Prostate gland (tissue), 2 donors: ENCODE measurements at regions not wholly inside any gene's neighbourhood (a gene's known extent, or its start where the extent isn't known, plus 50 kb on each side); places are given as distances from the start of the nearest gene placed in this dataset.
A peak's percentile ranks its signal among the peaks of the same experiment; 100 is the strongest.

Experiments used
- DNase-seq: peaks from one replicate; pipeline ENCODE4 v3.0.0-alpha.2; 2019; ENCODE audit warnings: low spot score
- H3K27ac ChIP-seq, 2 donors: fragments of 200-600 bp; sonication (generic); 2 replicates each; pipeline ENCODE4 v1.5.1; 2017 to 2019
- H3K27me3 ChIP-seq: fragments of 200-600 bp; sonication (generic); replicated peaks from 2 replicates; pipeline ENCODE4 v1.5.1; 2019; ENCODE audit not compliant: insufficient read depth
- H3K36me3 ChIP-seq, 2 donors: fragments of 200-600 bp; sonication (generic); 1 replicate in 1 of 2; 2 replicates in 1 of 2; pipeline versions ENCODE4 v1.5.1 to v1.8.1; 2017 to 2019
- H3K4me1 ChIP-seq: fragments of 200-600 bp; sonication (generic); replicated peaks from 2 replicates; pipeline ENCODE4 v1.5.1; 2019
- H3K4me3 ChIP-seq, 2 donors: fragments of 200-600 bp; sonication (generic); 2 replicates each; pipeline ENCODE4 v1.5.1; 2017 to 2019
- H3K9me3 ChIP-seq: fragments of 200-600 bp; sonication (generic); 2 replicates; pipeline ENCODE4 v1.5.1; 2017
- POLR2A ChIP-seq: fragments of 450-650 bp; IDR thresholded peaks from one replicate; pipeline ENCODE4 v1.6.1; 2016; ENCODE audit warnings: antibody characterized with exemption, mild to moderate bottlenecking
- POLR2AphosphoS5 ChIP-seq: sonication (generic); formaldehyde crosslinking; IDR thresholded peaks from one replicate; pipeline ENCODE4 v1.6.1; 2017; ENCODE audit warnings: antibody characterized with exemption
- WGBS: methylation state at CpG from one replicate; pipeline ENCODE4 v1.1.5; 2018; 5-methylcytosine and 5-hydroxymethylcytosine counted together
- intact Hi-C: fragments of 100-400 bp; cut with DNase I; formaldehyde crosslinking; loops from one replicate; pipeline ENCODE4 v1.14.2; 2022
- TF ChIP-seq, protein P1 (sequence below), 4 experiments: fragments of 200-600 bp in 2 of 4; fragments of 450-650 bp in 2 of 4; sonication (generic) in 2 of 4; IDR thresholded peaks; 1 replicate in 3 of 4; 2 replicates in 1 of 4; pipeline ENCODE4 v1.5.1; 2016 to 2019; ENCODE audit warnings: antibody characterized with exemption in 4 of 4, mild to moderate bottlenecking in 2 of 4, moderate library complexity in 2 of 4

DNA sequence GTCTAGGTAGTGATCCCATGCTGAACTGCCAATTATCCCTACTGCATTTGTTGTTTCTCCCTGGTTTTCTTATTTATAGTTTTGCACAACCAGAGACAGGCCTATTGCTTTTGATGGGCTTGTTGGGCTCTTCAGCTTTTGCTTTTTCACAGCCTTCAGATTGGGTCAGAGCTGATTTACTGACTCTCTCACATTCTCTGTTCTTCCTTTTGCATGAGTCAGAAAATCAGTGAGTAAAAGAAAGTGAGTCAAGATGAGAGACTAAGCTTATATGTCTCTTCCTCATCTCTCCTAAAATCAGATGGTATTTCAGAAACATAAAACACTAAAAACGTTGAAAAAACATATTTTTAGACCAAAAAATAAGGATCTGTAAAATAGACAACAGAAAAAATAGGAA is 1135.4 kb downstream of the XPNPEP1 start:
- no peaks in the 10 kb centered on the region for H3K36me3 ChIP-seq

DNA sequence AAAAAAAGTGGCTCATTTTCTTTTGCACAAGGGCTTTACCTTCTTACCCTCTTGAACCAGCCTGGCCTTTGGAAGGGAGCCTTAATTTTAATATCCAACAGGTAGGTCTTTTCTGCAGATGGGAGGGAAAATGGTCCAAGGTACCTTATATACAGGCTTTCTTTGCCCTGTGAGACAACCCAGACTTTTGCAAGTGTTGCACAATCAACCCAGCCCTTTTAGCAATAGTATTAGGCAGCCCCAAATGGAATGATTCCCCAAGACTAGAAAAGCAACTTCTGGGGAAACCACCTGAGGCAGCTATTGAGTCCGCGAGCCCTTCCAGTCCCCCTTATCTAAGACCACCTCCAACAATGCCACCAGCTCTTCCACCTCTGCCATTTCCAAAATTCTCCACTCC is 1138.3 kb downstream of the XPNPEP1 start:
- Histone ChIP-seq H3K27me3 (no peaks in the 10 kb centered on the region), H3K4me1 (no peaks in the 10 kb centered on the region), H3K9me3 (no peaks in the 10 kb centered on the region), H3K27ac (no peak overlapping the region), H3K4me3 (no peak overlapping the region), H3K36me3 (no peaks in the 10 kb centered on the region)
- WGBS: 80% methylated on average over 2 of the region's 2 CpGs
- intact Hi-C loops: no loop called here
- TF ChIP-seq, protein P1, sequence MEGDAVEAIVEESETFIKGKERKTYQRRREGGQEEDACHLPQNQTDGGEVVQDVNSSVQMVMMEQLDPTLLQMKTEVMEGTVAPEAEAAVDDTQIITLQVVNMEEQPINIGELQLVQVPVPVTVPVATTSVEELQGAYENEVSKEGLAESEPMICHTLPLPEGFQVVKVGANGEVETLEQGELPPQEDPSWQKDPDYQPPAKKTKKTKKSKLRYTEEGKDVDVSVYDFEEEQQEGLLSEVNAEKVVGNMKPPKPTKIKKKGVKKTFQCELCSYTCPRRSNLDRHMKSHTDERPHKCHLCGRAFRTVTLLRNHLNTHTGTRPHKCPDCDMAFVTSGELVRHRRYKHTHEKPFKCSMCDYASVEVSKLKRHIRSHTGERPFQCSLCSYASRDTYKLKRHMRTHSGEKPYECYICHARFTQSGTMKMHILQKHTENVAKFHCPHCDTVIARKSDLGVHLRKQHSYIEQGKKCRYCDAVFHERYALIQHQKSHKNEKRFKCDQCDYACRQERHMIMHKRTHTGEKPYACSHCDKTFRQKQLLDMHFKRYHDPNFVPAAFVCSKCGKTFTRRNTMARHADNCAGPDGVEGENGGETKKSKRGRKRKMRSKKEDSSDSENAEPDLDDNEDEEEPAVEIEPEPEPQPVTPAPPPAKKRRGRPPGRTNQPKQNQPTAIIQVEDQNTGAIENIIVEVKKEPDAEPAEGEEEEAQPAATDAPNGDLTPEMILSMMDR (IDR thresholded peaks at IDR 0.05): no peak
- TF ChIP-seq POLR2AphosphoS5 (no peak), POLR2A (no peak)
- DNase-seq: no peak

More for the DNA sequence above, 1135.4 kb downstream of the XPNPEP1 start:
- Histone ChIP-seq H3K9me3 (no peaks in the 10 kb centered on the region), H3K27ac (no peak overlapping the region), H3K4me3 (no peak overlapping the region), H3K27me3 (no peaks in the 10 kb centered on the region), H3K4me1 (no peaks in the 10 kb centered on the region)
- DNase-seq: no peak
- TF ChIP-seq POLR2AphosphoS5: no peak
- no peak for TF ChIP-seq POLR2A
- TF ChIP-seq, protein P1 (IDR thresholded peaks at IDR 0.05): no peak
- WGBS: 62% methylated on average over 1 of the region's 1 CpG
- intact Hi-C loops: no loop called here

DNA sequence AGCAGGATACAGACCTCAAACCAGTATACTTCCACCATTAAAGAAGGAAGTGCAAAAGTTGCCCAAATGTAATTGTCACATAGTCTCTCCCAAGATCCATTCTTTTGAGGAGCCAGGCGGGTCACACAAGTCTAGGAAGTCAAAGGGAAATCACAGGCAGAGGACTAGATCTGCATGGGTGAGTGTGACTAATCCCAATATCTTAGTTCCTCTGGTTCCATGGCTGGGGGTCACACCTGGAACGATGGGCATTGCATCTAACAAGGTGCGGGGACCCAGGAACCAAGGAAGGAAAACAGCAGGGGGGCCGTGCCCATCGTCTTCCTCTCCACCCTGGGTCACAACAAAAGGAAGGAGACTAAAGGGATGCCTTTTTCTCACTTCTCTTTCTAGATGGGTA is 1138.8 kb downstream of the XPNPEP1 start:
- Histone ChIP-seq H3K9me3 (no peaks in the 10 kb centered on the region), H3K27ac (no peak overlapping the region), H3K4me3 (no peak overlapping the region), H3K4me1 (no peaks in the 10 kb centered on the region), H3K36me3 (no peaks in the 10 kb centered on the region), H3K27me3 (no peaks in the 10 kb centered on the region)
- TF ChIP-seq, protein P1 (IDR thresholded peaks at IDR 0.05): no peak
- TF ChIP-seq POLR2A: no peak
- TF ChIP-seq POLR2AphosphoS5: no peak
- 94% methylated on average over 5 of the region's 5 CpGs for WGBS
- intact Hi-C loops: no loop called here
- no peak for DNase-seq

DNA sequence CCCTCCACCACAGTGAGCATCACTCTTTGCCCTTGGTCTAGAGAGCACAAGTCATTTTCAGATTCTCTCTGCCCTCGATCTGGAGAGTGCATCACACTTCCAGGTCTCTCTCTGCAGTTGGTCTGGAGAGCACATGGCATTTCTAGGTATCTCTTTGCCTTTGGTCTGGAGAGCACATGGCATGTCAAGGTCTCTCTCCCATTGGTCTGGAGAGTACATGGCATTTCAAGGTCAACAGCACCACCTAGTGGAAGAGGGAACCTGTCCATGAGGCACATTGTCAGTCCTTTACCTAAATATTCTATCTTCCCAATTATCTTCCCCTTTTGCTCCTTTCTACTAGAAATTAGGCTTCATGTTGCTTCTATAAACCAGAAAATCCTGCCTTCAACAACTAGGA is 1139.4 kb downstream of the XPNPEP1 start:
- H3K27me3 ChIP-seq: no peaks in the 10 kb centered on the region
- no peaks in the 10 kb centered on the region for H3K9me3 ChIP-seq
- no peak overlapping the region for H3K4me3 ChIP-seq
- intact Hi-C loops: no loop called here
- no peaks in the 10 kb centered on the region for H3K36me3 ChIP-seq
- 85% methylated on average over 1 of the region's 1 CpG for WGBS
- no peak for TF ChIP-seq POLR2AphosphoS5
- TF ChIP-seq, protein P1 (IDR thresholded peaks at IDR 0.05): peak in 2 of 4 experiments; percentile 34 to 39
- no peak for TF ChIP-seq POLR2A
- H3K4me1 ChIP-seq: no peaks in the 10 kb centered on the region
- peak; percentile 14 for DNase-seq
- no peak overlapping the region for H3K27ac ChIP-seq

DNA sequence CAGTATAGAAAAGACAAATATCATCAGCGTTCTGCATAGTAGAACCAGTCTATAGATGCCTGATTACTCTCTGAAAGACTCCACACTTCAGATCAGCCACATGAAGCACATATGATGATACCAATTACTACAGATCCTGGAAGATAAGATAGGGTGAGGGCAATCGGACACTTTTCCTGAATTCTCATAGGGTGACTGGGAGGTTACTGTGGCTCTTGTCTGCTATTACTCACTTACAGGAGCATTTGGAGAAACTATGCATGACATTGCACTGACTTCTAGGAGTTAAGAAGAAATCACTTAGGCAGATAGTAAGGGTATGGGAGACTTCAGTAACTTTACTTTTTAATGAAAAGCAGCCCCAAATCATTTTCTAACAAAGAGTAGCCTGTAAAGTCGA is 1140.9 kb downstream of the XPNPEP1 start:
- H3K27ac ChIP-seq: no peak overlapping the region
- WGBS: 65% methylated on average over 3 of the region's 3 CpGs
- no peak for DNase-seq
- H3K4me3 ChIP-seq: no peak overlapping the region
- no peaks in the 10 kb centered on the region for H3K9me3 ChIP-seq
- H3K27me3 ChIP-seq: no peaks in the 10 kb centered on the region
- intact Hi-C loops: no loop called here
- no peaks in the 10 kb centered on the region for H3K36me3 ChIP-seq
- no peaks in the 10 kb centered on the region for H3K4me1 ChIP-seq
- no peak for TF ChIP-seq POLR2AphosphoS5
- TF ChIP-seq, protein P1 (IDR thresholded peaks at IDR 0.05): no peak
